H1 (cell line): ENCODE measurements at regions not wholly inside any gene's neighbourhood (a gene's known extent, or its start where the extent isn't known, plus 50 kb on each side); places are given as distances from the start of the nearest gene placed in this dataset.

Experiments used
- ATF3 ChIP-seq: IDR thresholded peaks from 2 replicates; pipeline ENCODE4 v1.6.1; 2011; ENCODE audit warnings: low read depth, mild to moderate bottlenecking, low read length; ENCODE audit not compliant: insufficient read depth
- CHD7 ChIP-seq: fragments of 300-600 bp; sonication (generic); IDR thresholded peaks from 2 replicates; pipeline ENCODE4 v1.7.1; 2012; ENCODE audit warnings: low read length, moderate library complexity, mild to moderate bottlenecking, inconsistent platforms; ENCODE audit not compliant: insufficient replicate concordance
- EZH2 ChIP-seq: fragments of 200-600 bp; sonication (generic); IDR thresholded peaks from 2 replicates; pipeline ENCODE4 v1.7.1; 2012; ENCODE audit warnings: low read depth, mild to moderate bottlenecking, moderate library complexity, low read length, inconsistent platforms; ENCODE audit not compliant: severe bottlenecking
- KDM5A ChIP-seq: fragments of 200-600 bp; IDR thresholded peaks from 2 replicates; pipeline ENCODE4 v1.7.1; 2012; ENCODE audit warnings: mild to moderate bottlenecking, low read length, inconsistent platforms, mixed read lengths
- TAF7 ChIP-seq: optimal IDR thresholded peaks from 2 replicates; pipeline ENCODE3; 2011; ENCODE audit warnings: low read depth, mild to moderate bottlenecking, inconsistent platforms, low read length, moderate library complexity, borderline replicate concordance
- TEAD4 ChIP-seq: IDR thresholded peaks from 2 replicates; pipeline ENCODE4 v1.6.1; 2012; ENCODE audit warnings: low read depth, low read length, inconsistent platforms, mixed read lengths

DNA sequence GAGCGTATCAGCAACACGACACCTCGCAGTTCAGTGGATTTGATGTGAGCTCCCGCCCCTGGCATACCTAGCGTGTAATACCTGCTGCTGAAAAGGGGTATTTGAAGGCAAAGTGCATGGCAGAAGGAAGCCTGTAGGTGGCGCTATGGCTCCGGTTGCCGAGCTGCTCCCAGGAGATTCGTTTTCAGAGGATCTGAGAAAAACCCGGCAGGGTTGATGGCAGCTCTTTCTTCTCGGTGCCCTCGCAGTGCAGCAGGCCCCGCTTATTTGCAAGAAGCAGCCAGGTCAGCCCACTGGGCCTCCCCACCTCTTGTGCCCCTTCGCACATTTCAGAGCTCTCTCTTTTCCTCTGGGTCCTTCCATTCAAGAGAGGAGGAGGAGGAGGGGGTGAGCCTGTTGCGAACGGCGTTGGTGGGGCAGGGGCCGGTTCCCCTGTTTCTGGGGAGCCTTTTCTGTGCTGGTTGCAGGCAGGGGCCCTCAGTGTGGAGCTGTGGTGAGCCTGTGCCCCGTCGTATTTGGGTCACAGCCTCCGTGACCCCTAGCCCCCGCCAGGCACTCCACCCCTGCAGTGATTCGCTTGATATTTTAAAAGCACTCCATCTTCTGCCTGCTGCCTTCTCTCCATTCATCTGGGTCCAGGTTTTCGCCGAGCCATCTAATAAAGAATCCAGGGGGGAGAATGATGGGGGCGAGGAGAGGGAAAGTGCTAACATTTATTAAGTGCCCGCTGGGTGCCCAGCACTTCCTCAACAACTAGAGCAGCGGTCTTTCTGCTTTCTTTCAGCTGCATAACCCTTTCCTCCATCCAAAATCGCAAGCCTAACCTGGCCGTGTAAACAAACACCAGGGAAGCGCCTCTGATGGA is 85.3 kb upstream of the SYT13 start (continued):
- no peak for TF ChIP-seq CHD7
- no peak for TF ChIP-seq KDM5A
- TF ChIP-seq TAF7: no peak
- TF ChIP-seq TEAD4: peak; percentile 79
- TF ChIP-seq ATF3: no peak
- no peak for TF ChIP-seq EZH2
